HEK293 (cell line): ENCODE measurements at regions not wholly inside any gene's neighbourhood (a gene's known extent, or its start where the extent isn't known, plus 50 kb on each side); places are given as distances from the start of the nearest gene placed in this dataset.

Experiments
- HOXD13 ChIP-seq: sonication (generic); formaldehyde crosslinking; IDR thresholded peaks from 2 replicates; pipeline ENCODE4 v1.8.0; 2022; ENCODE audit warnings: missing genetic modification reagents, borderline replicate concordance
- ZBTB8A ChIP-seq: fragments of 450-650 bp; formaldehyde crosslinking; IDR thresholded peaks from 2 replicates; pipeline ENCODE4 v1.5.1; 2016; ENCODE audit warnings: missing biosample characterization, missing genetic modification characterization

- TF ChIP-seq HOXD13 (CRISPR knock-in tag) (no peak), ZBTB8A (no peak)
Observed at GRCh38 chr11:45383224-45383623, 97.1 kb upstream of the SYT13 start.
